Anterior cingulate cortex (tissue), 58 donors: ENCODE measurements at regions not wholly inside any gene's neighbourhood (a gene's known extent, or its start where the extent isn't known, plus 50 kb on each side); places are given as distances from the start of the nearest gene placed in this dataset.
A peak's percentile ranks its signal among the peaks of the same experiment; 100 is the strongest.

Source experiments
- DNase-seq, 58 donors: peaks; one replicate each; lab custom pipeline; 2025; lab: John Stamatoyannopoulos, UW

DNA sequence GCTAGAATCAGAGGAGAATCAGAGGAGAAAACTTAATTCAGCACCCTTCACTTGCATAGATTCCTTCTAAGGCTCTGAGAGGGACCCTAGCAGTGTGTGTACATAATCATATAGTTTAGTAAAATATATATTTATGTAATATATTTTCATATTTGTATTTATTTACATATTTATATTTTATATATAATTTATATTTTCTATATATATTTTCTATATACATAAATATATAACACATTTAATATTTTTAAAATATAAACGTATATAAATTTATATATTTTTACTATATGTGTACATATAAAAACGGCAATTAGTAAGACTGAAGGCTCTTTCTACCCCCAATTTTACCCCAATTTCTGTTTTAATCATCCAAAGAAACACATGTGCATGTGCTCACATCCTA lies 80.3 kb downstream of the NXPE2 start:
- no peak for DNase-seq

DNA sequence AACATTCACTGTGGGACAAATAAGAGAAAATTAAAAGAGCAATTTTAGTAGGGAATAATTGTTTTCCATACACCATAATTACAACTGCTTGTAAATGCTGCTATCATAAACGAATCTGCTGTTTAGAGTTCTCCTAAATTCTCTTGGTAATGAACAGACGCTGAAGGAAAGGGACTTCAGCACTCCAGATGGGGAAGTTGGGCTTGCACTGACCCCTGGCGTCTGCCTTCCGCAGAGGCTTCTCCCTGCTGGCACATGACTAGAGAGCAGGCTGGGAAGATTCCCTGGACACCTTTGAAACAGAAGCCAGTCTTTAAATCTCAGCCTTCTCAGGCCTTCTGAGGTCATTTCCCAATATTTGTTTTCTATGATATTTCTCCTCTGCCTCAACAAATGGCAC lies 84.1 kb downstream of the NXPE2 start:
- peak in 47 of 58 donors; percentile 2 to 69 (median 20) for DNase-seq

DNA sequence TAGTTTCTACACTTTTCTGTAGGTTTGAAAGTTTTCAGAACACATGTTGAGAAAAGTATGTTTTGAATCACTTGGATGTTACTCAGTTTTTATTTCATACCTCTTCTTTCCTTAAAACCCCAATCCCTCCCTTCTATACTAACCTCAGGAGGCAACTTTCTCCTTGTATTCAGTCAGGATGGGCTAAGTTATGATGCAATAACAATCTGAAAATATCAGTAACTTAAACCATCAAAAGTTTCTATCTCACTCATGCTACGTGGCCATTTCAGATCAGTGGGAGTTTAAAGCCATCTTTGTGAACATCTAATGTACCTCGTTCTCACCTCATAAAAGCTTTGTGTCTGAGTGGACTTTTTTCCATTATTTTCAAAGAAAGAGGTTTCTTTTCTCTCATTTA lies 86.2 kb downstream of the NXPE2 start:
- DNase-seq: no peak

DNA sequence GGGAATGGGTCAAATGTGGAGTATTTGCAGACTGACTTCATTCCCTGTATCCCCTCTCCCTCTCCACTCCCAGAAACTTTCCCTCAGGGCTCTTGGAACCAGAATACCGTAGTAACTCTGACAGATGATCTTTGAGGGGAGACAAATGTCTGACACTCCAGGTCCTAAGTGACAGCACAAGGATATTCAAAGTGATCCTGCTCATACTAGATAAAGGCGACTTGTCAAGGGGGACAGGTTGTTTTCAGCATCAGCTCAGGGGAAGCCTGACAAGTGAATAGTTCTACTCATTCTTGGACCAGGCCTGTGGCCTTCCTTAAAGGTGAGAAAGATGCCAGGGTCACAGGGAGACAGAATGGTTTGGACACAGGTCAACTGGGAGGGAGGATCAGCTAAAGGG lies 92.8 kb downstream of the NXPE2 start:
- DNase-seq: no peak

DNA sequence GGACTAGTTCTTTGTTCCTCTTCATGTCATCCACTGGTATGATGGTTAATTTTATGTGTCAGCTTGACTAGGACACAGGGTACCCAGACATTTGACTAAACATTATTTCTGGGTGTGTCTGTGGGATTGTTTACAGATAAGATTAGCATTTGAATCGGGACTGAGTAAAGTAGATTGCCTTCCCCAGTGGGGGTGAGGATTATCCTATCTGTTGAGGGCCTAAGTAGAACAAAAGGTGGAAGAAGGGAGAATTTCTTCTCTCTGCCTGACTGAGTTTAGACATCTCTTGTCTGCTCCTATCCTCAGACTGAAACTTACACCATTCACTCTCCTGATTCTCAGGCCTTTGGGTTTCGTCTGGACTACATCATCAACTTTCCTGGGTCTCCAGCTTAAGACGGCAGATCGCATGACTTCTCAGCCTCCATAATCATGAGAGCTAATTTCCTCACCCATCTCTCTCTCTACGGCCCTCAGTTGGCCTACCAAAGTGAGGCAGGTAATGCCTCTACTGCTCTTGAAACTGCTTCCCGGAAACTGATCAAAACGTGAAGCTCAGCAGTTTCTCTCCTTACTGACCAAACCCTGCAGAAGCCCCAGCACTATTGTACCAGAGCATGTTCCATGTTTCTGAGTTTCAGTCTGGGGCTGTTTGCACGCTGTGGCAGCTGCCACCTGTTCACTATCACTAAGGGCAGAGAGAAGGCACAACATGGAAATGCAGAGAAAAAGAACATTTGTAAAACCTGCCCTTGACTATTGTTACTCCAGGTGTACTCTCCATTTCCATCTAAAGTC lies 95.4 kb downstream of the NXPE2 start:
- DNase-seq: no peak

DNA sequence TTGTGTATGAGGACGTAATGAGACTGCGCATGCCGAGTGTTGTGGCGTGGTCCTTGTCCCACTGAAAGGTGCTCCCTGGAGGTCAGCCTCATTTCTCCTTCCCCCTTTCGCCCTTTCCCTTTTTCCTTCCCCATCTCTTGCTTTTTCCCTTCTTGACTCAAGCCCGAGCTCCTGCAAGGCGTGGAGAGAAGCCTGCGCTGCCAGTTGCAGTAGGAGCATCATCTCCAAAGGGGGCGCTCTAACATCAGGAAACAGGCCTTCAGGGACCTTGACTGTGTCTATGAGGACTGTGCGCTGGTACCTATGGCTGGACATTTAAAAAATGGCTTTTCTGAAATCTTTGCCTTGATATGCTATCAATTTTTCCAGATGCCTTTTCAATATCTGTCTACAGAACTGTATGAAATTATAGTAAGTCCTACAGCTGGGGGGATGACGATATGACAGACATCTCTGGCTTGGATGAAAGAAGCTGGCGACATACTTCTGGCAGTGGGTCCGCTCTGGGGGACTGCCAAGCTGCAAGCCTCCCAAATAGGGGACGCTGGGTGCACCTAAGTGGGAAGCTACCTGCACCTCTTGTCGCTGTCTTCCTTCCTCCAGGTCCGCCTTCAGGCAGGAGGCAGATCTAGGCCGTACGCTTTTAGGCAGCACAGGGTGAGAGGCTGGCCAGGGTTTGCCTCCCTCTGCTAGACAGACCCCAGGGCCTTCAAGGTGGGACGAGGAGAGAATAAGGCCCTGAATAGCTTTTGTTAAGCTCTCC lies 96.5 kb downstream of the NXPE2 start:
- DNase-seq: peak in 53 of 58 donors; percentile 5 to 83 (median 41)

DNA sequence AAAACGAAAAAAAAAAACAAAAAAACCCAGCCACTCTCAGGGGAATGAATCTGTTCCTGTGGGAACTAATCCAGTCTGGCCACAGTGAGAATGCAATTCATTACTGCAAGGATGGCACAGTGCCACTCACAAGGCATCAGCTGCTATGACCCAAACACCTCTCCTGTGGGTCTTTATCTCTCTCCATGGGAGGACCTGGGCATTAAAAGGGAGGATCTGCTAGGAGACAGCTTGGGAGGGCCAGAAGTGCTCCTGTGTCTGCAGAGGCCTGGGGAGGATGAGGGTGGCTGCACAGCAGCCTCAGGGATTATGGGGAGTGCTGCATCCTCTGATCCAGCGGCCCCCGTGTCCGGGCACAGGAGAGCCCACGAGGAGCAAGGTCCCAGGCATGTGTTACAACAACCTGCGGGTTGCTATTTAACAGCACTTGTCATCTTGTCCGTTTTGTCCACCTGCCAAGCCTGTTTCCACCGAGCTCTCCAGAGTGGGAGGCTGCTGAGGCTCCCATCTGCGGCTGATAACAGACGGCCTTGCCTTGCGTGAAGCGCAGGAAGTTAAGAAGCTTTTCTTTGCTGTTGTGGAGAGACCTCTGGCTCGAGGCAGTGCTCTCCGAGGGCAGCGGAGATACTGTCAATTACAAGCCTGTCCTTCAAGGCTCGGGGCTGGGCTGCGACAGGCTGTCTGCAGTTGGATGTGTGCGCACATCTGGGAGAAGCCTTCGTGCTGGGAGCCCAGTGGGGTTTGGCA lies 97.7 kb downstream of the NXPE2 start:
- DNase-seq: peak in 13 of 58 donors; percentile 2 to 41 (median 14)

DNA sequence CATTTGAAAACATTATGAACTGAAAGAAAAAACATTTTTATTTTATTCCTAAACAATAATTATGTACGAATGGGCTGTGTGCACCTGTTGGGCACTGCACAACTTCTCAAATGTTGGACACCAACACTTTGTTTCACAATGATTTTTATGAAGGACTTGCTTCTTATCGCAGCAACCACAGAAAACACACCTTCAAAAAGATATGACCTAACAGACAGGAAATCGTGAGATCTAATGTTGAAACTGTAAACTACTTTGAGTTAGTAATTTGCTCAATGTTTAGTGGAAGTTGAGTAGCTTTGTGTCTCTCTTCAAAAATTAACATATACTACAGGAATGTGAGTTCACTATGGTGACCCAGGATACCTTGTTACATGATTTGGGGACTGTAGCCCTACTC lies 98.6 kb downstream of the NXPE2 start:
- no peak for DNase-seq

DNA sequence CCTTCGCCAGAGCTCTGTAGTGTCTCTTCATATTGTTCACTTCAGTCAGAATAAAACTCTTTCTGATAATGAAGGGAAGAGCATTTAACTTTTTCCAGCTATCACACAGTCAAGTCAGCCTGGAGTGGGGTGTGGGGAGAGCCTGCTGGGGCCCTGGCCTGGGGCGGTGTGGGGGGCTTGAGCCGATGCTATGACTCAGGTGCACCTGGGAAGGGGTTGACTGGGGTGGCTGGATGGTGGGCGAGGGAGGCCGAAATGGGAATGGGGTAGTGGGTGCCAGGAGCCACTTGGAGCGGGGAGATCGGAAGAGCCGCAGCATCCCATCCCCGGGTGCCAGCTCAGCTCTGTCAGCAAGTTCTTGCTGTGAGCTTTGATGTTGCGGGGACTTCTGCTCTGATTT lies 100.9 kb downstream of the NXPE2 start:
- DNase-seq: no peak

DNA sequence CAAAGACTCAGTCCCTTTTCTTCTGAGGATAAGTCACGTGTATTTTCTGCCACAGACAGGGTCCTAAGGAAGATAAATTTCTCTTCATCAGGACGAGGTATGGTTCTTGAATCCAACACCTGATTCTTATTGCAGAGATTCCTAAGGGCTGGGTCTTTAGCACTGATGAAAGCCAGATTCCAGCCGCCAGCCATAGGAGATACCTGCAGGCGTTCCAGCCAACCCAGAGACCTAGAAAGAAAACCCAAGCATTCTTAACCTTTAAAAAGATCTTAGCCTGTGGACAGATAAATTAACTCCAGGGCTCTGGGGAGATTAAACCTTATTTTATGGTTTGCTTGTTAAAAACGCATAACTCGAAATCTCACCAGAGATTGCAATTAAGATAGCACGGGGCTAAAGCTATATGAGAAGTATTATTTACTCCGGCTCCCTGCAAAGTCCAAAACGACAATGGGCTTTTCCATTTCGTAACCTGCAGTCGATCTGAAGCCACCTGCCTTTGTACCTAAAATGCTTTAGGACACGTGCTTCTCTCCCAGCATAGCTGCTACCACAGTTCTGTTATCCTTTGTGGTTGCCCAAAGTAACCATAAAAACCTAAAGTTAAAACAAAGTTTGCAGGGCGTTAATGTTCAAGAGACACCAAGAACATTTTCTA lies 104.5 kb downstream of the NXPE2 start:
- no peak for DNase-seq

DNA sequence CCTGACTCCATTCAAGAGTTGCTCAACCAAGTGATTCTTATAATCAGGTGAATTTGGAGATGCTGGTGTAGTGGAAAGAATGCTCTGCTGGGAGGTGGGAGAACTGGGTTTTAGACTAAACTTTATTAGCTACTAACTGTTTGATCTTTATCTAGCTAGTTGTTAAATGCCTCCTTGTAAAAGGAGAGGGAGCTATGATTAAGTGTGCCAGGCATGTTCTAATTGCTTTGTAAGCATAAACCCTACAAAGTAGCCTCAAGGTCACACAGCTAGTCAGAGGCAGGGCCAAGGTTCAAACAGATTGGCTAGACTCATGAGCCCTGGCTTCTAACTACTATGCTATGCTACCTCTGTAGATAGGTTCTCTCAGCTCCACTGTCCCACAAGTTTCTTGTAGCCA lies 105.5 kb downstream of the NXPE2 start:
- DNase-seq: no peak

DNA sequence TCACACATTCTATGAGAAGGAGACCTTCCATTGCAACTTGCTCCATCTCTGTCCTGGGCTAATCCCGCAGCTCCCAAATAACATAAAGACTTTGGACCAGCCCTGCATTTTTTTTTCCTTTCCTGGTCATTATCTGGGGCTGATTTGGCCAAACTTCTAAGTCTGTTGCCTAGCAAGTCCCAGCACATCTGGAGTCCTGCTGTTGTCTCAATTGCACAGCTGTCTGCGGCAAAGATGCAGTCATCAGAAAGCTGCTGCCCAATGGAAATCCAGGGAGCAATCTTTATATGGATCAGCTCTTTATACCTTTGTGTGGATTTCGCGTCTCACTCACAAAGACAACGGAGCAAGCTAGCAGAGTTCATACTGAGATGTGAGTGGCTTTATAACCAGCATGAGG lies 105.9 kb downstream of the NXPE2 start:
- DNase-seq: no peak

DNA sequence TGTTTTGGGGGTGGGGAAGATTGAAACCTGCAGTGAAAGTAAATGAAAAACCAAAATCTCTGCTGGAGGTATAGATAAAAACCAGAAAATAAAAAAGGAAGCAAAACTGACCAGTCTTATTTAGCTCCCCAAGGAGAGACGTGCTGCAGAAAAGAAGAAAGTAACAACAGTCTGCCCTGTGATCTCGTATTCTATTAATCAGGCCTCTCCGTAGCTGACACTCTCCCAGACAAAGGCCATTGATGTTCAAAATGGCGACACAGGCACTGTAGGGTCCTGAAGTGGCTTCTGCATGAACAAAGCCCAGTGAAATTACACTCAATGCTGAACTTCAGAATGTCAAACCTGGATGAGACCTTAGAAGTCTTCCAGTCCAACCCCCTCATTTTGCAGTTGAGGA lies 106.6 kb downstream of the NXPE2 start:
- DNase-seq: no peak

DNA sequence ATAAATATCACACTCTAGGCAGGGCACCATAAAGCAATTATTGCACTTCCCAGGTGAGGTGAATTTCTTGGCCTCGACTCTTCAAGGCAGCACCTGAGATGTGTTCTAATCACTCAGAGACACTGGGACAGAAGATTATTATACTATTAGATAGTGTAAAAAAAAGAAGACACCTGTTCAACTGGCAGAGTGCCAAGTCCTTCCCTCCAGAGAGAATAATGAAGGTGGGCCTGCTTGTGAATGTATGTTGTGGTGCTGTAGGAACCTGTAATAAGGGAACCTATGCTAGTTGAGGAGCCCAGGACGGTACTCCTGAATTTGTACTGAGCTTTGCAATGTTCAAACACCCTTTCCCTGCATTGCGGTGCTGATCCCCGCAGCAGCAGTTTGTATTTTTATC lies 107.5 kb downstream of the NXPE2 start:
- DNase-seq: no peak

DNA sequence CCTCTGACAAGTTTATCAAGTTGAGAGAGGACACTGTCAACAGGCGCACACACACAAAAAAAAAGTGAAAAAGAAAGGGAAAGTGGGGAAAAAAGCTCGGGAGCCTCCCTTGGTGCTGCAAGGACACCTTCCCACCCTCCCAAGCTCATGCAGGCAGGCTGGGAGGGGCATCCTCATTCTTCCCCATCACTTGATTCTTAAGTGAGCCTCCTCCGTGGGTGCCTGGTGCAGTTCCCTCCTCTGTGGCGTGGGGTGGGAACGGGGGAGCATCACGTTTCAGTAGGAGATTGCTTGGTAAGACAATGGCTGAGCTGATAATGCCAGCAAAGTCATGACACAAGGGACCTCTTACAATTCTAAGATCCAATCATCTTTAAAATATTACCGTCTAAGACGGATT lies 108.8 kb downstream of the NXPE2 start:
- DNase-seq: no peak

DNA sequence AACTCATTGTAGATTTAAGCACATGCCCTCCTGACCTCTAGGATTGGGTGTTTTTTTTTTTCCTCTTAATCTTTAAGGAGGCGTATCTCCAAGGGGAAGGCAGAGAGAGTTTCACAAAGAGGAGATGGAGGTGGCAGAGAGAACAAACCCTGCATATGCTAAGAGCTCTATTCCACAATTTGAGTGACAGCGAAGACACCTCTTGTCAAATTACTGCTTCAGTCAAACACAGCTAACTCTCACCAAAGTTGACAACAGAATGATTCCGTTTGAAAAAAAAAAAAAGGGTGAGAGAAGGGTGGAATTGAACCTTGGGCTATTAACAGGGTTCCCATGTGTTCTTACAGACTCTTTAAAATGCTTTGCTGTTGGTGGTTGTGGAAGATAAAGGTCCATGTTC lies 112.6 kb downstream of the NXPE2 start:
- no peak for DNase-seq

DNA sequence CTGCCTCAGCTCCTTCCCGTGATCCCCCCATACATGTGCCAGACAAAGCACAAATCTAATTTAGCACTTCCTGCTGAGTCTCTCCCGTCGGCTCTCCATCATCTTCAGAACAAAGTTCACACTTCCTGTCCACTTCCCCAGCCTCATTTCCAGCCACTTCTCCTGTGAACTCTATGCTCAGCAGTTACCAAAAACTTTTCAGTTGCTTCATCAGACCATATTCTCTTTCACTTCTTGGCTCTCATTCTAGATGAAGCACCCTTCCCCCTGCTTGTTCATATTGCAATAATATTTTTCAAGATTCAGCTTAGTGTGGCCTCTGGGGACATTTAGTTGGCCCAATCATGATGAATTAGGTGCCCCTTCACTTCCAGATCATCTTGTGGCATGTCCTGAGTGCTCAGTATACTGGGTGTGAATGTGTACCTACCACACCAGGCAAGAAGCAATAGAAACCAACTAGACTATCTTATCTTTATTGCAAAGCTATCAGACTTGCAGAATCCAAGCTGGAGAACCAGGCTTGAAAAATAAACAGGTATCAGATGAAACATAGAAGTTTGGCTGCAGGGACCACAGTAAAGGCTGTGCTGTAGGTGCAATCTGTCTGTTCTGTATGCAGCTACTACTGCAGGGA lies 115.8 kb downstream of the NXPE2 start:
- DNase-seq: no peak

DNA sequence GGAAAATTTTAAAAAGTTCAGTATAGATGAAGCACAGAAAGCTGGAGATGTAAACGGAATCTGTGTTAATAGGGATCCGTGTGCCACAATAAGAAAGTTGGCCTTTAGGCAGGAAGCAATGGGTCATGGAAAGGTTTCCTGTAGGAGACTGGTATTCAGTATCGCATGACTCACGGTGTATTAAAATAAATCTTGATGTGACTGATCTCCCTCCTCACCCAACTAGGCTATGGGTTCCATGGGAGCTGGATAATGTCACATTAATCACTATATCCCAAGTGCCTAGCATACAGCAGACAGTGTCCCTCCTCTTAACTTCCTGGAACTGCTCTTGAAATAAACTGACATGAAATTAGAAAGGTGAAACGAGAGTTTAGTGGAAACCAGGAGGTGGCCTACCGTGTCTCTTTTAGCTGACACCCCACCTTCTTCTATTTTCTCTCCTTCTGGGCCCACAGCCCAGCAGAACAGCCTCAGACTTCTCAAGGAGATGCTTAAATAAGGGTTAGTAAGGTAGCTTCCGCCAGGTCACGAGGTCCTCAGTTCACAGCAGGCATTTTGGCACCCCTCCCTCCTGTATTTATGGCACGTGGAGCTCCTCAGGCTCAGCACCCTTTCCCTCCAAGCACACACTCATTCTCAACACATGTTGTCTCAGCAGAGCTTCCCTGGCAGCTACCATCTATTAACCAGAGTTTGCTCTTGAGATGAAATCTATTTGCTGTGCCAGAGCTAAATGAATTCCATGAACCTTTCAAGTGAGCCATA lies 118.8 kb downstream of the NXPE2 start:
- no peak for DNase-seq

DNA sequence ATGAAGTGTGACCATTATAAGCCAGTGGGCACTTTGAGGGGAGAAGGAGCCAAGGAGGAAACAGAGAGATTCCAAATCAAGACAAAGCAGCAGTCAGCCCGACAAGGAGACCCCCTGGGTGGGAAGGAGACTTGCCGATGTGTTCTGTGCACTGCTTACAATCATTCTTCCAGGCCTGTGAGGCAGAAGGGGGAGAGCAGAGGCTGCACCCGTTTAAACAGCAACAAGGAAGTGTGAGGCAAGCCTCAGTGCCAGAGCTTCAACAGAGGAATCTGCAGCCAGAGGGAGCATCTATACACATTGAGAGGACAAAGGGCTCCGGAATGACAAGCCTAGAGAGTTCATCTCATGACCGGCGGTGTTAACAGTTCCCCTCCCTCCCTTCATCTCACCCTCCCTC lies 121.1 kb downstream of the NXPE2 start:
- DNase-seq: no peak

DNA sequence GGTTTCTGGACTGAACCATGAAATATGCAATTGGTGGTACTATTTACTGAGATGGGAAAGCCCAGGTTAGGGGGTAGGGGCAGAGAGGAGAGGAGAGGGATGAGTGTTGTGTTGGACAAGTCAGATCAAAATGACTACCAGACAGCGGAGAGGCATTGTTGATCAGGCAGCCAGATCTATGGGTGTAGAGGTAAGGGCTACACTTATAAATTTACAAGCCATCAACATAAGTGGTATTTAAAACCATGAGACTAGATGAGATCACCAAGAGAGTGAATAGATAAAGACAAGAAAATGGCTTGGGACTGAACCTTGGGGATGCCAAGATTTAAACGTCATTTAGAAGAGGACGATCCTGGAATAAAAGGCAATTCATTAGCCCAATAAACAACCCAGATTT lies 123.4 kb downstream of the NXPE2 start:
- no peak for DNase-seq
